Neural cell (in vitro differentiated cells): ENCODE measurements at regions not wholly inside any gene's neighbourhood (a gene's known extent, or its start where the extent isn't known, plus 50 kb on each side); places are given as distances from the start of the nearest gene placed in this dataset.

Experiments
- H2AFZ ChIP-seq: fragments of 200-600, 300-800 bp; sonication (generic), shearing (Covaris generic); 2 replicates; pipeline ENCODE4 v1.6.0; 2014; ENCODE audit warnings: low read depth, mild to moderate bottlenecking, antibody characterized with exemption, low read length, moderate library complexity
- H3F3A ChIP-seq: fragments of 200-600 bp; shearing (Covaris generic); 2 replicates; pipeline ENCODE4 v1.6.1; 2016; ENCODE audit warnings: mild to moderate bottlenecking, moderate library complexity, mixed read lengths, antibody characterized with exemption, low read length; ENCODE audit not compliant: insufficient read depth, poor library complexity, severe bottlenecking
- H3K27ac ChIP-seq: fragments of 200-600, 300-800 bp; sonication (generic), shearing (Covaris generic); 2 replicates; pipeline ENCODE4 v1.5.1; 2014; ENCODE audit warnings: mild to moderate bottlenecking, low read length, moderate library complexity
- H3K27me3 ChIP-seq: fragments of 300-800, 200-600 bp; sonication (generic), shearing (Covaris generic); 2 replicates; pipeline ENCODE4 v1.6.0; 2014; ENCODE audit warnings: mild to moderate bottlenecking, low read depth, low read length, moderate library complexity; ENCODE audit not compliant: insufficient read depth
- H3K36me3 ChIP-seq: fragments of 300-800, 200-600 bp; sonication (generic), shearing (Covaris generic); 2 replicates; pipeline ENCODE4 v1.5.1; 2014; ENCODE audit warnings: mild to moderate bottlenecking, antibody characterized with exemption, low read length, moderate library complexity; ENCODE audit not compliant: insufficient read depth
- H3K4me2 ChIP-seq: fragments of 300-800, 200-600 bp; sonication (generic), shearing (Covaris generic); 2 replicates; pipeline ENCODE4 v1.6.0; 2014; ENCODE audit warnings: mild to moderate bottlenecking, low read length
- H3K4me3 ChIP-seq: fragments of 300-800, 200-600 bp; sonication (generic), shearing (Covaris generic); 2 replicates; pipeline ENCODE4 v1.5.1; 2014; ENCODE audit warnings: mild to moderate bottlenecking, low read length, moderate library complexity
- H3K79me2 ChIP-seq: fragments of 200-600 bp; shearing (Covaris generic); replicated peaks from 2 replicates; pipeline ENCODE4 v1.6.0; 2014; ENCODE audit warnings: mild to moderate bottlenecking, low read length, moderate library complexity; ENCODE audit not compliant: insufficient read depth
- H3K9ac ChIP-seq: fragments of 300-800, 200-600 bp; sonication (generic), shearing (Covaris generic); 2 replicates; pipeline ENCODE4 v1.6.1; 2016; ENCODE audit warnings: mild to moderate bottlenecking, low read length, mixed read lengths
- H3K9me2 ChIP-seq: fragments of 200-600 bp; shearing (Covaris generic); 2 replicates; pipeline ENCODE4 v1.6.1; 2016; ENCODE audit warnings: mild to moderate bottlenecking, low read length, mixed read lengths; ENCODE audit not compliant: insufficient read depth
- H3K9me3 ChIP-seq: fragments of 200-600, 300-800 bp; sonication (generic), shearing (Covaris generic); 2 replicates; pipeline ENCODE4 v1.6.1; 2016; ENCODE audit warnings: mild to moderate bottlenecking, mixed run types, low read length, moderate library complexity, mixed read lengths
- H4K20me1 ChIP-seq: fragments of 200-600 bp; shearing (Covaris generic); 2 replicates; pipeline ENCODE4 v1.6.1; 2016; ENCODE audit warnings: mild to moderate bottlenecking, mixed run types; ENCODE audit not compliant: insufficient read depth
- CTCF ChIP-seq: fragments of 450-650 bp; IDR thresholded peaks from 2 replicates; pipeline ENCODE4 v1.5.1; 2014; ENCODE audit warnings: antibody characterized with exemption, mild to moderate bottlenecking, moderate library complexity; ENCODE audit not compliant: poor library complexity, severe bottlenecking
- EP300 ChIP-seq: fragments of 450-650 bp; conservative IDR thresholded peaks from 2 replicates; pipeline ENCODE4 v1.6.1; 2014; ENCODE audit warnings: antibody characterized with exemption, mild to moderate bottlenecking, moderate library complexity; ENCODE audit not compliant: poor library complexity, severe bottlenecking
- EZH2 ChIP-seq: fragments of 200-600, 300-800 bp; shearing (Covaris generic), sonication (generic); IDR thresholded peaks from 2 replicates; pipeline ENCODE4 v1.6.1; 2014; ENCODE audit warnings: antibody characterized with exemption, low read length, borderline replicate concordance, mild to moderate bottlenecking; ENCODE audit not compliant: insufficient read depth, poor library complexity, severe bottlenecking
- MXI1 ChIP-seq: fragments of 450-650 bp; conservative IDR thresholded peaks from 2 replicates; pipeline ENCODE4 v1.6.1; 2014; ENCODE audit warnings: antibody characterized with exemption, mild to moderate bottlenecking; ENCODE audit not compliant: poor library complexity, severe bottlenecking
- POLR2AphosphoS5 ChIP-seq: IDR thresholded peaks from 2 replicates; pipeline ENCODE4 v1.6.1; 2012
- RAD21 ChIP-seq: fragments of 450-650 bp; conservative IDR thresholded peaks from 2 replicates; pipeline ENCODE4 v1.6.1; 2014; ENCODE audit warnings: antibody characterized with exemption, mild to moderate bottlenecking, moderate library complexity
- REST ChIP-seq: IDR thresholded peaks from 2 replicates; pipeline ENCODE4 v1.6.1; 2012; ENCODE audit warnings: borderline replicate concordance
- SMC3 ChIP-seq: fragments of 450-650 bp; conservative IDR thresholded peaks from 2 replicates; pipeline ENCODE4 v1.6.1; 2014; ENCODE audit warnings: antibody characterized with exemption, mild to moderate bottlenecking, moderate library complexity; ENCODE audit not compliant: poor library complexity
- TAF1 ChIP-seq: IDR thresholded peaks from 2 replicates; pipeline ENCODE4 v1.6.1; 2012; ENCODE audit warnings: low read depth

- no peak overlapping the region for H3K4me3 ChIP-seq
These were observed 537.6 kb downstream of the ANXA1 start for GRCh38 chr9:73689051-73689870.

GRCh38 chr9:73701415-73702057 lies 549.9 kb downstream of the ANXA1 start:
- Histone ChIP-seq H4K20me1 (no peaks in the 10 kb centered on the region), H3F3A (no peaks in the 10 kb centered on the region), H3K36me3 (no peaks in the 10 kb centered on the region), H3K4me2 (no peak overlapping the region), H3K27me3 (no peaks in the 10 kb centered on the region), H3K79me2 (no peaks in the 10 kb centered on the region), H3K9ac (no peak overlapping the region), H3K9me3 (no peaks in the 10 kb centered on the region), H3K27ac (no peak overlapping the region), H2AFZ (no peak overlapping the region), H3K9me2 (no peaks in the 10 kb centered on the region), H3K4me3 (no peak overlapping the region)
- no peak for TF ChIP-seq EZH2

More at GRCh38 chr9:73689051-73689870, 537.6 kb downstream of the ANXA1 start:
- H3K36me3 ChIP-seq, result no peaks in the 10 kb centered on the region
- H3K27me3 ChIP-seq, result no peaks in the 10 kb centered on the region
- no peak for TF ChIP-seq REST
- no peaks in the 10 kb centered on the region for H3K79me2 ChIP-seq
- no peaks in the 10 kb centered on the region for H4K20me1 ChIP-seq
- no peak overlapping the region for H2AFZ ChIP-seq
- no peaks in the 10 kb centered on the region for H3F3A ChIP-seq
- no peak overlapping the region for H3K9ac ChIP-seq
- H3K9me2 ChIP-seq, result no peaks in the 10 kb centered on the region
- H3K4me2 ChIP-seq, result no peak overlapping the region
- H3K27ac ChIP-seq, result no peak overlapping the region
- H3K9me3 ChIP-seq, result no peaks in the 10 kb centered on the region

GRCh38 chr9:73714294-73714693 lies 562.6 kb downstream of the ANXA1 start:
- no peak overlapping the region for H2AFZ ChIP-seq

More at GRCh38 chr9:73714294-73714693, 562.6 kb downstream of the ANXA1 start:
- no peaks in the 10 kb centered on the region for H3K9me2 ChIP-seq
- H3K27me3 ChIP-seq, result no peaks in the 10 kb centered on the region
- no peak for TF ChIP-seq MXI1
- TF ChIP-seq TAF1, result no peak
- TF ChIP-seq RAD21, result no peak
- no peak for TF ChIP-seq REST
- no peak for TF ChIP-seq SMC3
- no peak for TF ChIP-seq EZH2
- no peak for TF ChIP-seq POLR2AphosphoS5
- TF ChIP-seq CTCF, result no peak
- no peak for TF ChIP-seq EP300
- no peaks in the 10 kb centered on the region for H3F3A ChIP-seq
- H3K9ac ChIP-seq, result no peak overlapping the region
- no peak overlapping the region for H3K4me3 ChIP-seq
- no peaks in the 10 kb centered on the region for H4K20me1 ChIP-seq
- no peaks in the 10 kb centered on the region for H3K9me3 ChIP-seq
- H3K27ac ChIP-seq, result no peak overlapping the region
- H3K79me2 ChIP-seq, result no peaks in the 10 kb centered on the region
- H3K36me3 ChIP-seq, result no peaks in the 10 kb centered on the region
- H3K4me2 ChIP-seq, result no peak overlapping the region
